Neuron (in vitro differentiated cells): ENCODE measurements at regions not wholly inside any gene's neighbourhood (a gene's known extent, or its start where the extent isn't known, plus 50 kb on each side); places are given as distances from the start of the nearest gene placed in this dataset.

Experiments
- H2AFZ ChIP-seq: one replicate; pipeline ENCODE4 v1.6.1; 2013; ENCODE audit warnings: low read depth, mild to moderate bottlenecking, inconsistent platforms, low read length, moderate library complexity
- H3K27me3 ChIP-seq: one replicate; pipeline ENCODE4 v1.6.1; 2013; ENCODE audit warnings: low read length; ENCODE audit not compliant: insufficient read depth
- H3K36me3 ChIP-seq: one replicate; pipeline ENCODE4 v1.6.1; 2013; ENCODE audit warnings: low read length; ENCODE audit not compliant: insufficient read depth
- H3K4me1 ChIP-seq: one replicate; pipeline ENCODE4 v1.6.1; 2013; ENCODE audit warnings: low read length; ENCODE audit not compliant: insufficient read depth
- H3K4me3 ChIP-seq: 2 replicates; pipeline ENCODE4 v1.5.1; 2013; ENCODE audit warnings: mild to moderate bottlenecking, low read length, moderate library complexity
- H3K9me3 ChIP-seq: one replicate; pipeline ENCODE4 v1.6.1; 2013; ENCODE audit warnings: low read length

- Histone ChIP-seq H3K9me3 (no peaks in the 10 kb centered on the region), H3K4me3 (no peak overlapping the region), H3K4me1 (no peaks in the 10 kb centered on the region), H2AFZ (no peak overlapping the region), H3K27me3 (no peaks in the 10 kb centered on the region), H3K36me3 (no peaks in the 10 kb centered on the region)
These were observed 77.7 kb upstream of the CACNA1E start for GRCh38 chr1:181405584-181405983.

DNA sequence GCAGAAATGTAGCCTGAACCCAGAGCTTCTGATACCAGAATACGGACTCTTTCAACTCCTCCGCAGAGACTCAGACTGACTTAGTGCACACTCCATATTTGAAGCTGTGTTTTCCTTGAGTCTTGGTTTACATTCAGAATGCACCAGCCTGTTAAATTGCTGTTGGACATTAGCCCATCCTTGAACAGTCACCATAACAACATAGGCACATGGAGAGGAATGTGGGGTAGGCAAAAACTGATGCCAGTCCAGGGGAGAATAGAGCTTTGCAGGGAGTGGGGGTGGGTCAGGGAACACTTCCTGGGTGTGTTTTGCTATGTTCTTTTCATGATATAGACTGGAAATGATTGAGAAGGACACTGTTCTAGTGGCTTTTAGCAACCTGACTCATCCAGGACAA lies 76.3 kb upstream of the CACNA1E start:
- Histone ChIP-seq H3K4me3 (no peak overlapping the region), H3K27me3 (no peaks in the 10 kb centered on the region), H3K4me1 (no peaks in the 10 kb centered on the region), H3K9me3 (no peaks in the 10 kb centered on the region), H3K36me3 (no peaks in the 10 kb centered on the region), H2AFZ (no peak overlapping the region)

- Histone ChIP-seq H3K27me3 (no peaks in the 10 kb centered on the region), H3K9me3 (no peaks in the 10 kb centered on the region), H3K4me1 (no peaks in the 10 kb centered on the region), H2AFZ (no peak overlapping the region), H3K36me3 (no peaks in the 10 kb centered on the region), H3K4me3 (no peak overlapping the region)
These were observed 73.3 kb upstream of the CACNA1E start for GRCh38 chr1:181409981-181410380.

- no peak overlapping the region for H2AFZ ChIP-seq
- no peaks in the 10 kb centered on the region for H3K9me3 ChIP-seq
- H3K4me1 ChIP-seq, result no peaks in the 10 kb centered on the region
- no peaks in the 10 kb centered on the region for H3K27me3 ChIP-seq
- H3K4me3 ChIP-seq, result no peak overlapping the region
- H3K36me3 ChIP-seq, result no peaks in the 10 kb centered on the region
These were observed 70.6 kb upstream of the CACNA1E start for GRCh38 chr1:181412746-181413145.

DNA sequence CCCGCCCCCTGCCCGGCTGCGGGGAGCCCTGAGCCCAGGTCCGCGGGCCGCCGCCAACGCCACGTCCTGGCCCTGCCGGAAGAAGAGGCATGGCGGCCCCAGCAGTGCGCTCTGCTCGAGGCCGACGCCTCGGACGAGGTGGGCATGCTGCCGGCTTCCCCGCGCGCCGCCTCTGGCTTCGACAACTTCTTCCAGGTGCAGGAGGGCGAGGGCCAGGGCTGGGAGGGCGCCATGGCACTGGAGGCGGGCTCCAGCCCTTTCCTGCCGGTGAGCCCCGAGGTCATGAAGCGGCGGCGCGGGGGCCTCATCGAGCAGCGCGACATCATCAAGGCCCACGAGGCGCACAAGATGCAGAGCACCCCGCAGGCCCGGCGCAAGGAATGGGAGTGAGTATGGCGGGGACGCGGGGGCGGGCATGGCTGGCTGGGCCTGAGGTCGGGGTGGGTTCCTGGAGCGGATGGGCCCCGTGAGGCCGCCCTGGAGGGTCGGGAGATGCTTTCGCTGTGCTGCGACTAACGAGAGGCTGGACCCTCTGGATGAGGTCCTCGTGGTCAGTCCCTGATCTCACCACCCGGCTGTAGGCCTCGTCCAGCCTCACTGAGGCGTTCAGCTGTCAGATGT lies 70.0 kb upstream of the CACNA1E start:
- H2AFZ ChIP-seq, result no peak overlapping the region

GRCh38 chr1:181413836-181414235 lies 69.5 kb upstream of the CACNA1E start:
- no peak overlapping the region for H2AFZ ChIP-seq
- H3K9me3 ChIP-seq, result no peaks in the 10 kb centered on the region
- H3K4me3 ChIP-seq, result no peak overlapping the region
- H3K4me1 ChIP-seq, result no peaks in the 10 kb centered on the region
- H3K27me3 ChIP-seq, result no peaks in the 10 kb centered on the region
- H3K36me3 ChIP-seq, result no peaks in the 10 kb centered on the region

More for the DNA sequence above, 70.0 kb upstream of the CACNA1E start:
- H3K4me3 ChIP-seq, result no peak overlapping the region
- no peaks in the 10 kb centered on the region for H3K4me1 ChIP-seq
- H3K9me3 ChIP-seq, result no peaks in the 10 kb centered on the region
- no peaks in the 10 kb centered on the region for H3K36me3 ChIP-seq
- H3K27me3 ChIP-seq, result no peaks in the 10 kb centered on the region

DNA sequence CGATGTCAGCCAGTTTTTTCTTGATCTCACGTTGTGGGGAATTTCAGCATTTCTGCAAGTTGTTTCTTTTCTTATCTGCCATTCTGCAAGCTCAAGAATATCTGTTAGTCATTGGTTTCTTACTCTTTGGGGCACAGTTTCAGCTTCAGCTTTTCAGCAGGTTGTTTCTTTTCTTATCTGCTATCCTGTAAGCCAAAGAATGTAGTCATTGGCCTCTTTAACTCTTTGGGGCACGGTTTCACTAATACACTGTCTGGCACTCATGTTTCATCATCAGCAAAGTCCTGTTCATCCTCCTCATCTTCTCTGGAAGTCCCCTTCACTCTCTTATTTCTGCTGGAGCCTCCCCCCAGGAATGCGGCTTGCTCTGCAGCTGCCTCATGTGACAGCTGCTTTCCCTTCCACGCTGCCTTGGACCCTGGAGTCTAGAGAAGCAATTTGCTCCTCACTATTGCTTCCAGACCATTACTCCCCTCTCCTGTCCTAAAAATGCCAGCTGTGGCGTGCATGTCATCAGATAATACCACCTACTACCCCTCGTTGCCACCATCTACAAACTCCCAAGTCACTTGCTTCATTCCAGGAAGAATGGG lies 67.0 kb upstream of the CACNA1E start:
- no peaks in the 10 kb centered on the region for H3K4me1 ChIP-seq
- H3K9me3 ChIP-seq, result no peaks in the 10 kb centered on the region
- H3K36me3 ChIP-seq, result no peaks in the 10 kb centered on the region
- H3K4me3 ChIP-seq, result no peak overlapping the region
- no peak overlapping the region for H2AFZ ChIP-seq
- H3K27me3 ChIP-seq, result no peaks in the 10 kb centered on the region

DNA sequence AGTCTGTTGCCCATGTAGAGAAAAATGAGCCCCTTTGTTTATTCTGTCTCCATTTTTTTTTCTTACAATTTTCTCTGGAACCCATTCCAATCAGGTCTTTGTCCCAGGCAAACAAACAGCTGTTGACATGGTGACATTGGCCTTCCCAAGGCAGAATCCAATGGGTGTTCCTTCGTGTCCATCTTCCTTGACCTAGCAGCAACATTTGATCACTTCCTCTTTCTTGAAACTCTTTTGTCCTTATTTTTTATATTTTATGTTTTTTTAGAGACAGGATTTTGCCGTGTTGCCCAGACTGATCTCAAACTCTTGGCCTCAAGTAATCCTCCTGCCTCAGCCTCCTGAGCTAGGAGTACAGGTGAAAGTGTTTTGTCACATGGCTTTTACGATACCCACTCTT lies 65.4 kb upstream of the CACNA1E start:
- Histone ChIP-seq H3K4me1 (no peaks in the 10 kb centered on the region), H2AFZ (no peak overlapping the region), H3K9me3 (no peaks in the 10 kb centered on the region), H3K27me3 (no peaks in the 10 kb centered on the region), H3K36me3 (no peaks in the 10 kb centered on the region), H3K4me3 (no peak overlapping the region)

DNA sequence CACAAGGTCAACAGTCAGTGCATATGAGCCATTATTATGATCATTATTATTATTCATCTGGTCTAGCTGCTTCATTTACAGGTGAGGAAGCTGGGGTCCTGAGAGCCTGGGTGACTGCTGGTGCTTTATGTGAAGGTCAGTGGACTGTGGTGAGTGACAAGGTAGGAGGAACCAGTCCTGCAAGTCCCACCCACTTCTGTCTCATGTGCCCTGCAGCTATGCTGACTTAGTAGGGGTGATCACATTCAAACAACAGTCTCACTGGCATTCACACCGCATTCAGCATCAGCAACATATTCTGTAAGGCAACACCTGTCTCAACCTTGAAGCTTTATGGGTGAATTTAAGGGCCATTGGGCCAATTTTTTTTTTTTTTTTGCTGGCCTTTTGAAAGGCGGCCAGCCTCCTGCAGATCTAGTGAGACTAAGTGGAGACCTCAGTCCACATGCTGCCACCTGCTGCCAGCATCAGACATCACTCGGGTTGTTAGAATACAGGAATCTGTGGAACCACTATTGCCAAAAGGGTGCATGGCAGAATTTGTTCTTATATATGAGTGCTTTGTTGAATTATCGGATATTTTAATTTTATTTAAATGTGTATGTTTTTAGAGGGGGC lies 59.9 kb upstream of the CACNA1E start:
- H2AFZ ChIP-seq, result no peak overlapping the region
- H3K27me3 ChIP-seq, result no peaks in the 10 kb centered on the region
- H3K36me3 ChIP-seq, result no peaks in the 10 kb centered on the region
- no peaks in the 10 kb centered on the region for H3K9me3 ChIP-seq
- H3K4me3 ChIP-seq, result no peak overlapping the region
- no peaks in the 10 kb centered on the region for H3K4me1 ChIP-seq

GRCh38 chr1:181424786-181425403 lies 58.4 kb upstream of the CACNA1E start:
- no peak overlapping the region for H3K4me3 ChIP-seq
- H3K4me1 ChIP-seq, result no peaks in the 10 kb centered on the region
- H3K36me3 ChIP-seq, result no peaks in the 10 kb centered on the region
- no peaks in the 10 kb centered on the region for H3K9me3 ChIP-seq
- H3K27me3 ChIP-seq, result no peaks in the 10 kb centered on the region
- H2AFZ ChIP-seq, result no peak overlapping the region

DNA sequence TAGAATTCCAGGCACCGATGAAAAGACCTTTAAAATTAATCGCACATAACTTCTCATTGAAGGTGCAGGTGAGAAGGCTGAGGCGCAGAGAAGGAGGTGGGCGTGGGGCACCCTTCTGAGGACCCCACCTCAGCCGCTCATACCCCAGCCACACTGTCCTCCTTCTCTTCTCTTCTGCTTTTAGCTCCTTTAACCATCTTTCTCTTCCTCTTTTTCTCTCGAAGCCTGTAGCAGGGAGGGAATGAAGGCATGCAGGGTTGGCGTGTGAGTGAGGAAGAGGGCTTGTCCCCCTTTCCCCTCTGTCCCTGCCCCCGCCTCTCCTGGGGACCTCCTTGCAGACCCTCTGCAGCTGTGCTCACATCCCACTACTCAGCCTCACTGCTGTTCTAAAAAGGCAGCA lies 57.8 kb upstream of the CACNA1E start:
- Histone ChIP-seq H3K9me3 (no peaks in the 10 kb centered on the region), H3K27me3 (no peaks in the 10 kb centered on the region), H3K36me3 (no peaks in the 10 kb centered on the region), H3K4me3 (no peak overlapping the region), H3K4me1 (no peaks in the 10 kb centered on the region), H2AFZ (no peak overlapping the region)

- no peaks in the 10 kb centered on the region for H3K4me1 ChIP-seq
- no peak overlapping the region for H3K4me3 ChIP-seq
- no peak overlapping the region for H2AFZ ChIP-seq
- no peaks in the 10 kb centered on the region for H3K9me3 ChIP-seq
- no peaks in the 10 kb centered on the region for H3K36me3 ChIP-seq
- H3K27me3 ChIP-seq, result no peaks in the 10 kb centered on the region
These were observed 53.9 kb upstream of the CACNA1E start for GRCh38 chr1:181429462-181429861.

- Histone ChIP-seq H3K36me3 (no peaks in the 10 kb centered on the region), H3K4me1 (no peaks in the 10 kb centered on the region), H3K4me3 (no peak overlapping the region), H2AFZ (no peak overlapping the region), H3K27me3 (no peaks in the 10 kb centered on the region), H3K9me3 (no peaks in the 10 kb centered on the region)
These were observed 53.1 kb upstream of the CACNA1E start for GRCh38 chr1:181430015-181430885.
